Vagina (tissue), 2 donors: ENCODE measurements at regions not wholly inside any gene's neighbourhood (a gene's known extent, or its start where the extent isn't known, plus 50 kb on each side); places are given as distances from the start of the nearest gene placed in this dataset.

Experiments
- DNase-seq, 2 donors: peaks; one replicate each; pipeline ENCODE4 v3.0.0-alpha.2; 2017; ENCODE audit errors: extremely low spot score in 2 of 2
- H3K27ac ChIP-seq: fragments of 200-600 bp; sonication (generic); one replicate; pipeline ENCODE4 v1.5.1; 2019
- H3K27me3 ChIP-seq: fragments of 200-600 bp; sonication (generic); one replicate; pipeline ENCODE4 v1.5.1; 2019
- H3K36me3 ChIP-seq, 2 donors: fragments of 200-600 bp; sonication (generic); one replicate each; pipeline ENCODE4 v1.5.1; 2017 to 2019
- H3K4me1 ChIP-seq: fragments of 200-600 bp; sonication (generic); one replicate; pipeline ENCODE4 v1.5.1; 2019
- H3K4me3 ChIP-seq, 2 donors: fragments of 200-600 bp; sonication (generic); 1 replicate in 1 of 2; 2 replicates in 1 of 2; pipeline ENCODE4 v1.5.1; 2016 to 2019
- H3K9me3 ChIP-seq: fragments of 200-600 bp; sonication (generic); one replicate; pipeline ENCODE4 v1.5.1; 2019
- CTCF ChIP-seq, 3 experiments: fragments of 450-650 bp in 2 of 3; fragments of 200-600 bp in 1 of 3; sonication (generic) in 1 of 3; IDR thresholded peaks; one replicate each; pipeline ENCODE4 v1.5.1; 2017 to 2019; ENCODE audit warnings: antibody characterized with exemption in 3 of 3, mild to moderate bottlenecking in 2 of 3, moderate library complexity in 2 of 3
- POLR2A ChIP-seq, 2 donors: fragments of 450-650 bp; IDR thresholded peaks; one replicate each; pipeline ENCODE4 v1.6.1; 2017; ENCODE audit warnings: antibody characterized with exemption in 2 of 2, mild to moderate bottlenecking in 2 of 2, moderate library complexity in 2 of 2
- POLR2AphosphoS5 ChIP-seq, 2 donors: sonication (generic); formaldehyde crosslinking; IDR thresholded peaks; one replicate each; pipeline ENCODE4 v1.9.0; 2017; ENCODE audit warnings: antibody characterized with exemption in 2 of 2, mild to moderate bottlenecking in 2 of 2, low read depth in 1 of 2; ENCODE audit not compliant: insufficient read depth in 1 of 2
- intact Hi-C: fragments of 100-400 bp; cut with DNase I; formaldehyde crosslinking; loops from one replicate; pipeline ENCODE4 v1.15.1; 2023

DNA sequence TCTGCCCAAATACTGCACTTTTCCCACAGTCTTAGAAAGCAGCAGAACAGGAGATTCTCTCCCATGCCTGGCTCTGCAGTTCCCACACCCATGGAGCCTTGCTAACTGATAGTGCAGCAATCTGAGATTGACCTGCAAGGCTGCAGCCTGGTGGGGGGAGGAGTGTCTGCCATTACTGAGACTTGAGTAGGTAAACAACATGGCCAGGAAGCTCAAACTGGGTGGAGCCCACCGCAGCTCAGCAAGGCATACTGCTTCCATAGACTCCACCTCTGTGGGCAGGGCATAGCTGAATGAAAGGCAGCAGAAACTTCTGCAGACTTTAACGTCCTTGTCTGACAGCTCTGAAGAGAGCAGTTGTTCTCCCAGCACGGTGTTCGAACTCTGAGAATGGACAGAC is 358.5 kb upstream of the PCDH9 start:
- Histone ChIP-seq H3K9me3 (no peaks in the 10 kb centered on the region), H3K27ac (no peak overlapping the region), H3K36me3 (no peaks in the 10 kb centered on the region), H3K4me3 (no peak overlapping the region), H3K4me1 (no peaks in the 10 kb centered on the region), H3K27me3 (no peaks in the 10 kb centered on the region)
- no peak for DNase-seq
- TF ChIP-seq POLR2AphosphoS5 (IDR thresholded peaks at IDR 0.05; ENCODE audit: insufficient read depth in 1 of 2, low read depth in 1 of 2) (no peak), CTCF (IDR thresholded peaks at IDR 0.05) (no peak), POLR2A (IDR thresholded peaks at IDR 0.05) (no peak)
- intact Hi-C loops: no loop called here

GRCh38 chr13:67577361-67577760 is 347.2 kb upstream of the PCDH9 start:
- H3K4me3 ChIP-seq: no peak overlapping the region
- no peaks in the 10 kb centered on the region for H3K9me3 ChIP-seq
- TF ChIP-seq POLR2A (IDR thresholded peaks at IDR 0.05) (no peak), CTCF (IDR thresholded peaks at IDR 0.05) (no peak), POLR2AphosphoS5 (IDR thresholded peaks at IDR 0.05; ENCODE audit: insufficient read depth in 1 of 2, low read depth in 1 of 2) (no peak)
- no peak for DNase-seq
- intact Hi-C loops: no loop called here
- H3K4me1 ChIP-seq: no peaks in the 10 kb centered on the region
- H3K27ac ChIP-seq: no peak overlapping the region
- H3K27me3 ChIP-seq: no peaks in the 10 kb centered on the region
- H3K36me3 ChIP-seq: no peaks in the 10 kb centered on the region

DNA sequence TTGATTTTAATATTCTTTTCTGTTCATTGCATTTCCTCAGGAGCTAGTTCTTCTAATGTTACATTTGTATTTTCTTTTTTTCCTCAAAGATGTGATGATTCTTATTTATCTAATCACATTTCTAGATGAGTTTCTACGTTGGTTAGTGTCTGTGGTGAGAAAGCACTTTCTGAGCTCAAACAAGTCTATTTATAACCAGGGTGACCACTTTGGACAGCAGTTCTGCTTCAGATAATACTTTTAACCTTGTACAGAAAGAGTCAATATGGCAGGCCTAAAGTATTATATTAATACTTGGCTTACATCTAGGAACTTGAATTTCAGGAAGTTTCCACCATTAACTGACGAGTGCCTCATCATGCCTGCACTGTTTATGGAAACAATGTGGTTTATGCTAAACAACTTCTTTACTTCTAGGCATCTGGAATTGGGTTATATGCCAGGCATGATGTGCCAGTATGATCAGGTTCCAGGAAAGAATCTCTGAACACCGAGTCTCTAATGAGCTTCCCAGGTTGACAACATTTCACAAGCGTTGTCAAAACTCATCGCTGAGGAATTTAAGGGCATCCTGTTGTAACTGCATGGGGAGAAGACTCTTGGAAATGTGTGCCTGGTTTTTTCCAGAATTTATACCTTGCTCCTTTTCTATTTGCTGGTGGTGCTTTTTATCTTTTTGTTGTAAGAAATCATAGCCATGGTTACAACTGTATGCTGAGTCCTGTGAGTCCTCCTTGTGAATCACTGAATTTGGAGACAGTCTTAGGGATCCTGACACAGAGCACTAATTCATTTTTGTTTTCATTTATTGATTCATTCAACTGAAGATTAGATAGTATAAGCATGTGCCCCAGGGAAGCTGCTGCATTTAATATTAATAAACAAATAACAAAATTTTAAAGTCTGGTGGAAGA is 344.4 kb upstream of the PCDH9 start:
- Histone ChIP-seq H3K27ac (no peak overlapping the region), H3K4me1 (no peaks in the 10 kb centered on the region), H3K9me3 (no peaks in the 10 kb centered on the region), H3K27me3 (no peaks in the 10 kb centered on the region), H3K36me3 (no peaks in the 10 kb centered on the region), H3K4me3 (no peak overlapping the region)
- TF ChIP-seq POLR2AphosphoS5 (IDR thresholded peaks at IDR 0.05; ENCODE audit: insufficient read depth in 1 of 2, low read depth in 1 of 2) (no peak), POLR2A (IDR thresholded peaks at IDR 0.05) (no peak), CTCF (IDR thresholded peaks at IDR 0.05) (no peak)
- DNase-seq: no peak
- intact Hi-C loops: no loop called here

GRCh38 chr13:67568205-67568604 is 338.1 kb upstream of the PCDH9 start:
- intact Hi-C loops: no loop called here
- Histone ChIP-seq H3K27ac (no peak overlapping the region), H3K4me3 (no peak overlapping the region), H3K36me3 (no peaks in the 10 kb centered on the region), H3K27me3 (no peaks in the 10 kb centered on the region), H3K4me1 (no peaks in the 10 kb centered on the region), H3K9me3 (no peaks in the 10 kb centered on the region)
- TF ChIP-seq POLR2AphosphoS5 (IDR thresholded peaks at IDR 0.05; ENCODE audit: insufficient read depth in 1 of 2, low read depth in 1 of 2) (no peak), POLR2A (IDR thresholded peaks at IDR 0.05) (no peak), CTCF (IDR thresholded peaks at IDR 0.05) (no peak)
- no peak for DNase-seq

- H3K27ac ChIP-seq: no peak overlapping the region
- H3K4me1 ChIP-seq: no peaks in the 10 kb centered on the region
- no peaks in the 10 kb centered on the region for H3K9me3 ChIP-seq
- no peaks in the 10 kb centered on the region for H3K27me3 ChIP-seq
- TF ChIP-seq CTCF (IDR thresholded peaks at IDR 0.05) (no peak), POLR2AphosphoS5 (IDR thresholded peaks at IDR 0.05; ENCODE audit: insufficient read depth in 1 of 2, low read depth in 1 of 2) (no peak)
- no peak for DNase-seq
- H3K36me3 ChIP-seq: no peaks in the 10 kb centered on the region
- intact Hi-C loops: no loop called here
- H3K4me3 ChIP-seq: no peak overlapping the region
Measured at GRCh38 chr13:67557642-67558241, 327.6 kb upstream of the PCDH9 start.
